K562 (cell line): ENCODE measurements at regions not wholly inside any gene's neighbourhood (a gene's known extent, or its start where the extent isn't known, plus 50 kb on each side); places are given as distances from the start of the nearest gene placed in this dataset.

Experiments
- ATAC-seq: fragments of 200-7000 bp; cut with Tn5 transposase; 3 replicates; pipeline ENCODE4 v1.9.1; 2020; ENCODE audit warnings: moderate library complexity
- BruUV-seq: library from RNA; stranded (reverse); fragments of 400-500 nt; replicated peaks from 2 replicates; lab custom pipeline; 2021; lab: Mats Ljungman, UMichigan
- CTCF ChIA-PET: fragments of 300-600 bp; formaldehyde crosslinking; extraction: SDS; loops from one replicate; lab custom pipeline; 2021; ENCODE audit warnings: low intra/inter-chr PET ratio; lab: Yijun Ruan, JAX
- POLR2A ChIA-PET: fragments of 300-600, 350-650 bp; sonication (Branson Sonifier 250); formaldehyde crosslinking; extraction: SDS; loops from one replicate; lab custom pipeline; 2021; ENCODE audit warnings: antibody characterized with exemption, inconsistent platforms; lab: Yijun Ruan, JAX
- DNase-seq, 4 experiments: peaks; one replicate each; pipeline versions ENCODE4 v3.0.0 to v3.0.0-alpha.2; 2011 to 2018; ENCODE audit warnings: low spot score in 3 of 4, mixed read lengths in 3 of 4; ENCODE audit errors: extremely low read depth in 1 of 4
- FAIRE-seq: peaks from 2 replicates; lab custom pipeline; 2011; peaks lifted over from hg19 to GRCh38; lab: Jason Lieb, UNC
- H2AFZ ChIP-seq: 2 replicates; pipeline ENCODE4 v1.6.0; 2011; ENCODE audit warnings: low read depth, low read length, control low read depth, inconsistent platforms
- H3K27ac ChIP-seq: fragments of 200-600 bp; 3 replicates; pipeline ENCODE4 v1.8.0; 2011; ENCODE audit warnings: low read depth, mild to moderate bottlenecking, control low read depth, inconsistent platforms, low read length, moderate library complexity, mixed read lengths; ENCODE audit errors: extremely low read depth
- H3K27me3 ChIP-seq, 2 experiments: fragments of 300-600 bp in 1 of 2; 2 replicates in 1 of 2; 3 replicates in 1 of 2; pipeline versions ENCODE4 v1.6.0 to v1.8.0; 2011; ENCODE audit warnings: inconsistent platforms in 2 of 2, low read length in 2 of 2, mild to moderate bottlenecking in 1 of 2, mixed read lengths in 1 of 2, moderate library complexity in 1 of 2; ENCODE audit not compliant: control insufficient read depth in 2 of 2, insufficient read depth in 2 of 2
- H3K36me3 ChIP-seq: fragments of 300-600 bp; 3 replicates; pipeline ENCODE4 v1.8.0; 2011; ENCODE audit warnings: mild to moderate bottlenecking, low read length, inconsistent platforms; ENCODE audit not compliant: control insufficient read depth, insufficient read depth
- H3K4me1 ChIP-seq, 2 experiments: fragments of 200-600 bp in 1 of 2; replicated peaks in 1 of 2; 2 replicates in 1 of 2; 3 replicates in 1 of 2; pipeline versions ENCODE4 v1.5.1 to v1.8.0; 2011; ENCODE audit warnings: inconsistent platforms in 2 of 2, low read length in 2 of 2, mild to moderate bottlenecking in 1 of 2, mixed read lengths in 1 of 2, moderate library complexity in 1 of 2; ENCODE audit not compliant: control insufficient read depth in 2 of 2, insufficient read depth in 2 of 2
- H3K4me2 ChIP-seq: 2 replicates; pipeline ENCODE4 v1.6.1; 2011; ENCODE audit warnings: low read length, control low read depth, inconsistent platforms, mixed read lengths; ENCODE audit not compliant: insufficient read depth
- H3K4me3 ChIP-seq: fragments of 200-600 bp; sonication (generic), shearing (Covaris generic); 2 replicates; pipeline ENCODE4 v1.5.1; 2016; ENCODE audit warnings: control low read depth, inconsistent platforms
- H3K79me2 ChIP-seq: fragments of 200-600 bp; 3 replicates; pipeline ENCODE4 v1.8.0; 2011; ENCODE audit warnings: low read length, inconsistent platforms; ENCODE audit not compliant: control insufficient read depth, insufficient read depth
- H3K9ac ChIP-seq, 2 experiments: 2 replicates each; pipeline versions ENCODE4 v1.6.0 to v1.6.1; 2011; ENCODE audit warnings: low read depth in 2 of 2, low read length in 2 of 2, control low read depth in 1 of 2, inconsistent platforms in 1 of 2, mild to moderate bottlenecking in 1 of 2, mixed read lengths in 1 of 2; ENCODE audit not compliant: insufficient read depth in 1 of 2
- H3K9me1 ChIP-seq: one replicate; pipeline ENCODE4 v1.6.0; 2011; ENCODE audit warnings: inconsistent platforms, mild to moderate bottlenecking, low read length, moderate library complexity; ENCODE audit not compliant: control insufficient read depth, insufficient read depth
- H3K9me3 ChIP-seq: replicated peaks from 2 replicates; pipeline ENCODE4 v1.5.1; 2011; ENCODE audit warnings: low read depth, low read length, inconsistent platforms; ENCODE audit not compliant: control insufficient read depth, insufficient read depth
- H4K20me1 ChIP-seq: replicated peaks from 2 replicates; pipeline ENCODE4 v1.6.1; 2011; ENCODE audit warnings: low read length, inconsistent platforms, mixed read lengths; ENCODE audit not compliant: control insufficient read depth, insufficient read depth
- CHD1 ChIP-seq: fragments of 200-600 bp; sonication (generic); IDR thresholded peaks from one replicate; pipeline ENCODE4 v1.6.1; 2012; ENCODE audit warnings: mild to moderate bottlenecking, moderate library complexity, low read length, inconsistent platforms
- GATA2 ChIP-seq: sonication (generic); formaldehyde crosslinking; IDR thresholded peaks from 2 replicates; pipeline ENCODE4 v1.4.0; 2020; ENCODE audit warnings: mild to moderate bottlenecking, missing genetic modification reagents
- HMGXB4 ChIP-seq: sonication (generic); formaldehyde crosslinking; IDR thresholded peaks from 2 replicates; pipeline ENCODE4 v1.8.1; 2023; ENCODE audit warnings: mild to moderate bottlenecking, missing genetic modification reagents
- RBM22 ChIP-seq: fragments of 200-400 bp; formaldehyde crosslinking; IDR thresholded peaks from 2 replicates; pipeline ENCODE4 v1.6.1; 2018; ENCODE audit warnings: low read length, low read depth; ENCODE audit not compliant: poor library complexity, severe bottlenecking
- SAFB2 ChIP-seq: fragments of 200-400 bp; formaldehyde crosslinking; IDR thresholded peaks from 2 replicates; pipeline ENCODE4 v1.6.1; 2018; ENCODE audit warnings: borderline replicate concordance, low read length, low read depth, moderate library complexity; ENCODE audit not compliant: severe bottlenecking
- ZNF133 ChIP-seq: fragments of 250-450 bp; sonication (Bioruptor Pico); IDR thresholded peaks from 2 replicates; pipeline ENCODE4 v1.4.0; 2020; ENCODE audit warnings: mild to moderate bottlenecking
- ZNF263 ChIP-seq: sonication (generic); formaldehyde crosslinking; IDR thresholded peaks from 2 replicates; pipeline ENCODE4 v1.8.0; 2022; ENCODE audit warnings: mild to moderate bottlenecking, missing genetic modification reagents, borderline replicate concordance
- WGBS: fragments of 100-300 bp; shearing (Covaris generic); methylation state at CpG from one replicate; pipeline ENCODE4 v1.1.6; 2016; ENCODE audit warnings: low coverage, mixed read lengths; ENCODE audit not compliant: insufficient coverage; ENCODE audit errors: missing lambda C conversion rate; 5-methylcytosine and 5-hydroxymethylcytosine counted together
- in situ Hi-C: fragments of 300-500 bp; cut with MboI; formaldehyde crosslinking; loops from 4 replicates; pipeline ENCODE4 v1.15.0; 2018; ENCODE audit warnings: inconsistent platforms, mixed read lengths
- intact Hi-C: fragments of 100-400 bp; cut with micrococcal nuclease; formaldehyde crosslinking; loops from 2 replicates; pipeline ENCODE4 v1.14.2; 2022

DNA sequence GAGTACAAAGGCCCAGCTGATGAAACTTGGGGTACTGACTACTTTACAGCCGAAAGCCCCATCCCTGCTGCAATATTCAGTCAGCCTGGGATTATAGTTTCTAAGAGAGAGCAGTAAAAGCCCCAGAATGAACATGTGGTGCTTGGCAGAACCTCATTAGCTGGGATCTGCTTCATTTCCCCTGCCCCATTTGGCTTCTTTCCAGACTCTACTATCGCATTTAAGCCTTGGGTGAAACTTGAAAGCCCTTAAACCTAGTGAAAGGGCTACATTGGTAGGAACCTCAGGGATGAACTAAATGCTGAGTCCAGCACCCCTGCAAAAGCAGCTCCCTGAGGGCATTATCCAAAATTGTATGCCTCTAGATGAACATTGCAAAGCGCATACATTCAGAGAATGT, 631.1 kb downstream of the ACTL7B start:
- 0% methylated on average over 3 of the region's 3 CpGs for WGBS
- no peaks in the 10 kb centered on the region for H3K4me1 ChIP-seq
- no peak overlapping the region for H2AFZ ChIP-seq
- ChIA-PET POLR2A (interaction anchor here (0.6 kb wide), 1 partner anchor 1846 kb away, joined by 5 read pairs; no protein-coding TSS in a partner anchor), CTCF (no interaction called here)
- TF ChIP-seq SAFB2 (no peak), GATA2 (CRISPR knock-in tag) (no peak), CHD1 (no peak), HMGXB4 (CRISPR knock-in tag) (no peak), RBM22 (no peak), ZNF133 (CRISPR knock-in tag) (no peak), ZNF263 (CRISPR knock-in tag) (no peak)
- FAIRE-seq, result no peak
- H3K9me1 ChIP-seq, result no peaks in the 10 kb centered on the region
- peaks cover 0 to 5% of the 10 kb centered on the region in 2 experiments; a peak in 2 of 5 replicates for H3K27me3 ChIP-seq
- intact Hi-C loops, result no loop called here
- no peak overlapping the region for H3K4me3 ChIP-seq
- no TSS peak for BruUV-seq
- ATAC-seq, result no peak
- H3K27ac ChIP-seq, result no peak overlapping the region
- H3K9ac ChIP-seq, result no peak overlapping the region
- H3K79me2 ChIP-seq, result no peaks in the 10 kb centered on the region
- H3K4me2 ChIP-seq, result no peak overlapping the region
- H4K20me1 ChIP-seq, result no peaks in the 10 kb centered on the region
- no peaks in the 10 kb centered on the region for H3K36me3 ChIP-seq
- no peak for DNase-seq
- in situ Hi-C loops, result no loop called here
- no peaks in the 10 kb centered on the region for H3K9me3 ChIP-seq
